GM12872 (cell line): ENCODE measurements at regions not wholly inside any gene's neighbourhood (a gene's known extent, or its start where the extent isn't known, plus 50 kb on each side); places are given as distances from the start of the nearest gene placed in this dataset.

ENCODE experiments used
- CTCF ChIP-seq: IDR thresholded peaks from 3 replicates; pipeline ENCODE4 v1.5.1; 2011; ENCODE audit warnings: low read depth, mild to moderate bottlenecking, low read length, moderate library complexity; ENCODE audit not compliant: insufficient read depth

- no peak for TF ChIP-seq CTCF
These were observed 195.4 kb upstream of the C2CD4B start for GRCh38 chr15:62360332-62361097.

DNA sequence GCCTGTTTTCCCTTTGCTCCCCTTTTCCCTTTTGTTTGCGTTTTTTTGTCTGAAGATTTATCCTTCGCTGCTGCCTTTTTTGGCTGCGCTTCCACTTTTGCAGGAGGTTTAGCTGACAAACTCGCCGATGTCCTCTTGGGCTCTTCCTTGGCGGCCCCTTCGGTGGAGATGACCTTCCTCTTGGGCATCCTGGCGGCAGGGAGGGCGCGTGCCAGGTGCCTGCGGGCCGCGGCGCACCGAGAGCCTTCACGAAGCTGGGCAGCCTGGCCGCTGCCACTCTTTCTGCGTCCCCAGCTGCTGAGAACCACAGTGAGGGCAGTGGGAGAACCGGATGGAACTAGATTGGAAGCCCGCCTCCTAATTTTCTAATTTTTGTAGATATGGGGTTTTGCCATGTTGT is 197.1 kb upstream of the C2CD4B start:
- TF ChIP-seq CTCF = no peak

GRCh38 chr15:62362608-62363007 is 197.5 kb upstream of the C2CD4B start:
- TF ChIP-seq CTCF = no peak

DNA sequence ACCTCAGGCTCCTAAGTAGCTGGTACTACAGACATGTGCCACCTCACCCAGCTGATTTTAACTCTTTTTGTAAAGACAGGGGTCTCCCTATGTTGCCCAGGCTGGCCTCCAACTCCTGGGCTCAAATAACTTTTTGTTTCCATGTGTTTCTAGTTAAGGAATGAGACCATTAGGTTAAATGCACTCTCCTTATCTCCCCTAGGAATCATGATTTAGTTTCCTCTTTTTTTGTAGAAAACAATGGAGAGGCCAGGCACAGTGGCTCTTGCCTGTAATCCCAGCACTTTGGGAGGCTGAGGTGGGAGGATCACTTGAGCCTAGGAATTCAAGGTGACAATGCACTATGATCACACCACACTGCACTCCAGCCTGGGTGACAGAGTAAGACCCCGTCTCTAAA is 198.8 kb upstream of the C2CD4B start:
- TF ChIP-seq CTCF = no peak

GRCh38 chr15:62365795-62366442 is 200.8 kb upstream of the C2CD4B start:
- TF ChIP-seq CTCF = no peak

DNA sequence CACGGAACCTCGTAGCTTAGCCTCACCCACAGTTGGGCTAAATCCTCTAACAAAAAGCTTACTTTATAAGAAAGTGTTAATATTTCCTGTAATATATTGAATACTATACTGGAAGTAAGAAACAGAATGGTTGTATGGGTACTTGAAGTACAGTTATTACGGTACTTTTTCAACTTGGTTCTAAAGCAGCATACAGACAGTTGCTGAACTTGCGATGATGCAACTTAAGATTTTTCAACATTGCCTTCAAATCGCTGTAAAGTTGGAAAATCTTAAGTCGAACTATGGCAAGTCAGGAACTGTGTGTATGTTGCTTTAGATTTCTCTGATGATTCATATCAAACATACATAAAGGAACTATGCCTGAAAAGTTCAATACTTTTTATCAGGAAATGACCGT is 204.4 kb upstream of the C2CD4B start:
- TF ChIP-seq CTCF = no peak

GRCh38 chr15:62377736-62378480 is 212.8 kb upstream of the C2CD4B start:
- no peak for TF ChIP-seq CTCF
